ENCODE measurements at regions not wholly inside any gene's neighbourhood (a gene's known extent, or its start where the extent isn't known, plus 50 kb on each side); places are given as distances from the start of the nearest gene placed in this dataset.
A peak's percentile ranks its signal among the peaks of the same experiment; 100 is the strongest.

GRCh38 chr13:40383132-40383531 lies 283.3 kb downstream of the FOXO1 start (continued):
- TF ChIP-seq NRF1 (conservative IDR thresholded peaks at IDR 0.05; ENCODE audit: low read depth, low read length) (no peak), STAT3 (IDR thresholded peaks at IDR 0.05; ENCODE audit: low read depth, low read length) (no peak), ZBTB4 (CRISPR knock-in tag; IDR thresholded peaks at IDR 0.05) (no peak), IKZF1 (conservative IDR thresholded peaks at IDR 0.05) (no peak), USF2 (IDR thresholded peaks at IDR 0.05; ENCODE audit: borderline replicate concordance, low read depth, low read length) (no peak), HCFC1 (IDR thresholded peaks at IDR 0.05; ENCODE audit: low read length) (no peak), NFXL1 (IDR thresholded peaks at IDR 0.05; ENCODE audit: borderline replicate concordance) (no peak), MTA2 (IDR thresholded peaks at IDR 0.05; ENCODE audit: low read depth) (no peak)

GRCh38 chr13:40383885-40384284 lies 282.6 kb downstream of the FOXO1 start:
- ATAC-seq (peak; percentile 17), DNase-seq (ENCODE audit: low read depth, low spot score) (no peak), FAIRE-seq (no peak)
- in situ Hi-C loops (cut with MboI) (no loop called here), intact Hi-C loops (cut with micrococcal nuclease; ENCODE audit: unreplicated experiment) (no loop called here)
- BruUV-seq (replicated peaks) = no TSS peak
- Histone ChIP-seq H3K27ac (ENCODE audit: control insufficient read depth, insufficient read depth) (no peak overlapping the region), H3K4me1 (ENCODE audit: control insufficient read depth, insufficient read depth, low read length) (peaks cover 7% of the 10 kb centered on the region), H3K79me2 (ENCODE audit: control insufficient read depth, insufficient read depth, low read length) (no peaks in the 10 kb centered on the region), H3K36me3 (ENCODE audit: control insufficient read depth in 2 of 2, insufficient read depth in 2 of 2, low read length in 1 of 2) (no peaks in the 10 kb centered on the region), H3K9me3 (replicated peaks; ENCODE audit: control insufficient read depth, insufficient read depth, low read length) (no peaks in the 10 kb centered on the region; the same call in 1 of the 3 replicates), H3K4me2 (ENCODE audit: control insufficient read depth, insufficient read depth) (no peak overlapping the region), H3K9ac (ENCODE audit: control insufficient read depth, insufficient read depth, low read length) (no peak overlapping the region), H2AFZ (ENCODE audit: control insufficient read depth, low read depth, low read length) (no peak overlapping the region), H3K4me3 (no peak overlapping the region), H3K27me3 (replicated peaks in 1 of 2; ENCODE audit: control insufficient read depth in 2 of 2, insufficient read depth in 2 of 2, low read length in 1 of 2) (no peaks in the 10 kb centered on the region), H4K20me1 (ENCODE audit: control insufficient read depth, insufficient read depth) (no peaks in the 10 kb centered on the region)
- RAD21 ChIA-PET (ENCODE audit: unreplicated experiment) = no interaction called here
- no peak for TF ChIP-seq E2F4 (IDR thresholded peaks at IDR 0.05; ENCODE audit: low read depth, low read length)
- CTCF ChIA-PET = interaction anchor here (0.6 kb wide), 2 partner anchors 263 to 394 kb away, joined by 3 read pairs; no protein-coding TSS in a partner anchor
- SMC1A ChIA-PET (ENCODE audit: uncharacterized antibody, unreplicated experiment) = no interaction called here
- 55% methylated on average over 4 of the region's 4 CpGs for WGBS (ENCODE audit: insufficient coverage, insufficient replicate concordance, low lambda C conversion rate, missing lambda C conversion rate)
- POLR2A ChIA-PET = interaction anchor here (1.2 kb wide), 1 partner anchor 135 kb away, joined by 3 read pairs; no protein-coding TSS in a partner anchor
